Ascending aorta (tissue), 2 donors: ENCODE measurements at regions not wholly inside any gene's neighbourhood (a gene's known extent, or its start where the extent isn't known, plus 50 kb on each side); places are given as distances from the start of the nearest gene placed in this dataset.
"Not testable (repeated sequence)": the region's sequence is repeated elsewhere in the genome, so short reads cannot be mapped to it uniquely, and the experiment has no call there.

Experiments
- DNase-seq, 2 donors: peaks; one replicate each; pipeline ENCODE4 v3.0.0-alpha.2; 2019; ENCODE audit warnings: low spot score in 2 of 2
- H3K27ac ChIP-seq, 2 donors: fragments of 200-600 bp; sonication (generic); one replicate each; pipeline ENCODE4 v1.5.1; 2016 to 2017; ENCODE audit warnings: mild to moderate bottlenecking in 1 of 2
- H3K27me3 ChIP-seq: fragments of 200-600 bp; sonication (generic); one replicate; pipeline ENCODE4 v1.5.1; 2017
- H3K36me3 ChIP-seq, 2 donors: fragments of 200-600 bp; sonication (generic); one replicate each; pipeline ENCODE4 v1.5.1; 2016
- H3K4me1 ChIP-seq, 2 donors: fragments of 200-600 bp; sonication (generic); one replicate each; pipeline ENCODE4 v1.5.1; 2016 to 2017; ENCODE audit warnings: mild to moderate bottlenecking in 1 of 2
- H3K4me3 ChIP-seq, 2 donors: fragments of 200-600 bp; sonication (generic); one replicate each; pipeline ENCODE4 v1.5.1; 2016 to 2017; ENCODE audit warnings: mild to moderate bottlenecking in 1 of 2
- H3K9me3 ChIP-seq, 2 donors: fragments of 200-600 bp; sonication (generic); one replicate each; pipeline ENCODE4 v1.5.1; 2016
- CTCF ChIP-seq, 3 experiments: fragments of 200-600 bp in 2 of 3; fragments of 450-650 bp in 1 of 3; sonication (generic) in 2 of 3; IDR thresholded peaks; one replicate each; pipeline ENCODE4 v1.5.1; 2016 to 2019; ENCODE audit warnings: antibody characterized with exemption in 3 of 3, mild to moderate bottlenecking in 1 of 3, moderate library complexity in 1 of 3
- intact Hi-C: fragments of 100-400 bp; cut with DNase I; formaldehyde crosslinking; loops from one replicate; pipeline ENCODE4 v1.15.1; 2023

GRCh38 chr5:83800201-83800600 lies 79.5 kb upstream of the HAPLN1 start:
- intact Hi-C loops: no loop called here

GRCh38 chr5:83799020-83799419 lies 78.4 kb upstream of the HAPLN1 start:
- intact Hi-C loops, DNase-seq, H3K36me3 ChIP-seq, H3K4me3 ChIP-seq, H3K9me3 ChIP-seq, H3K4me1 ChIP-seq, H3K27me3 ChIP-seq, H3K27ac ChIP-seq: not testable (repeated sequence)

More at GRCh38 chr5:83800201-83800600, 79.5 kb upstream of the HAPLN1 start:
- H3K4me3 ChIP-seq: no peak overlapping the region
- no peak for TF ChIP-seq CTCF (IDR thresholded peaks at IDR 0.05)
- no peaks in the 10 kb centered on the region for H3K27me3 ChIP-seq
- no peaks in the 10 kb centered on the region for H3K9me3 ChIP-seq
- no peaks in the 10 kb centered on the region for H3K4me1 ChIP-seq
- no peak overlapping the region for H3K27ac ChIP-seq
- no peaks in the 10 kb centered on the region for H3K36me3 ChIP-seq
- no peak for DNase-seq

GRCh38 chr5:83789371-83789770 lies 68.7 kb upstream of the HAPLN1 start:
- no peak for TF ChIP-seq CTCF (IDR thresholded peaks at IDR 0.05)
- H3K9me3 ChIP-seq: no peaks in the 10 kb centered on the region
- H3K36me3 ChIP-seq: no peaks in the 10 kb centered on the region
- no peak overlapping the region for H3K4me3 ChIP-seq
- intact Hi-C loops: no loop called here
- H3K4me1 ChIP-seq: no peaks in the 10 kb centered on the region
- H3K27ac ChIP-seq: no peak overlapping the region
- H3K27me3 ChIP-seq: no peaks in the 10 kb centered on the region
- DNase-seq: no peak

- intact Hi-C loops: no loop called here
- Histone ChIP-seq H3K36me3 (no peaks in the 10 kb centered on the region), H3K4me1 (no peaks in the 10 kb centered on the region), H3K4me3 (no peak overlapping the region), H3K27me3 (no peaks in the 10 kb centered on the region), H3K9me3 (no peaks in the 10 kb centered on the region), H3K27ac (no peak overlapping the region)
- DNase-seq: no peak
- TF ChIP-seq CTCF (IDR thresholded peaks at IDR 0.05): no peak
These were observed 67.0 kb upstream of the HAPLN1 start for GRCh38 chr5:83787631-83788030.

GRCh38 chr5:83785176-83785668 lies 64.6 kb upstream of the HAPLN1 start:
- no peak for TF ChIP-seq CTCF (IDR thresholded peaks at IDR 0.05)
- intact Hi-C loops: no loop called here
- no peaks in the 10 kb centered on the region for H3K9me3 ChIP-seq
- DNase-seq: no peak
- no peaks in the 10 kb centered on the region for H3K4me1 ChIP-seq
- no peak overlapping the region for H3K4me3 ChIP-seq
- H3K27ac ChIP-seq: no peak overlapping the region
- no peaks in the 10 kb centered on the region for H3K27me3 ChIP-seq
- no peaks in the 10 kb centered on the region for H3K36me3 ChIP-seq

GRCh38 chr5:83780699-83781350 lies 60.2 kb upstream of the HAPLN1 start:
- no peak for TF ChIP-seq CTCF (IDR thresholded peaks at IDR 0.05)
- intact Hi-C loops: no loop called here
- no peak for DNase-seq
- no peaks in the 10 kb centered on the region for H3K36me3 ChIP-seq
- H3K27ac ChIP-seq: no peak overlapping the region
- H3K27me3 ChIP-seq: no peaks in the 10 kb centered on the region
- no peak overlapping the region for H3K4me3 ChIP-seq
- H3K4me1 ChIP-seq: no peaks in the 10 kb centered on the region
- no peaks in the 10 kb centered on the region for H3K9me3 ChIP-seq
